ENCODE measurements at regions not wholly inside any gene's neighbourhood (a gene's known extent, or its start where the extent isn't known, plus 50 kb on each side); places are given as distances from the start of the nearest gene placed in this dataset.
"Not testable (repeated sequence)": the region's sequence is repeated elsewhere in the genome, so short reads cannot be mapped to it uniquely, and the experiment has no call there.

GRCh38 chr1:194859481-194860154 is 1673.2 kb upstream of the B3GALT2 start:
- RAD21 ChIA-PET (ENCODE audit: low non-redundant PET in 1 of 2, low total read pairs in 2 of 2, uncharacterized antibody in 2 of 2, unreplicated experiment in 2 of 2); H2AFZ ChIP-seq (ENCODE audit: low read depth, low read length, poor library complexity, severe bottlenecking); H3K4me2 ChIP-seq (ENCODE audit: low read length); intact Hi-C loops (cut with micrococcal nuclease); H4K20me1 ChIP-seq (ENCODE audit: insufficient read depth); H3K4me1 ChIP-seq (ENCODE audit: control insufficient read depth in 1 of 2, insufficient read depth in 2 of 2, low read length in 2 of 2); BruUV-seq (replicated peaks); H3K9ac ChIP-seq (ENCODE audit: low read length); H3K4me3 ChIP-seq (replicated peaks in 1 of 2; ENCODE audit: low read depth in 1 of 2, low read length in 2 of 2); H3K36me3 ChIP-seq (ENCODE audit: control insufficient read depth in 1 of 2, insufficient read depth in 2 of 2, low read length in 2 of 2); ATAC-seq; H3K9me3 ChIP-seq (ENCODE audit: control insufficient read depth in 1 of 2, insufficient read depth in 1 of 2, low read depth in 1 of 2, low read length in 2 of 2); DNase-seq (ENCODE audit: low read depth, low spot score); H3K27me3 ChIP-seq (ENCODE audit: insufficient read depth, low read length); H3K79me2 ChIP-seq (ENCODE audit: insufficient read depth, low read length); POLR2A ChIA-PET; H3K27ac ChIP-seq (ENCODE audit: low read depth, low read length); H3K9me2 ChIP-seq (ENCODE audit: insufficient read depth); CTCF ChIA-PET: not testable (repeated sequence)

DNA sequence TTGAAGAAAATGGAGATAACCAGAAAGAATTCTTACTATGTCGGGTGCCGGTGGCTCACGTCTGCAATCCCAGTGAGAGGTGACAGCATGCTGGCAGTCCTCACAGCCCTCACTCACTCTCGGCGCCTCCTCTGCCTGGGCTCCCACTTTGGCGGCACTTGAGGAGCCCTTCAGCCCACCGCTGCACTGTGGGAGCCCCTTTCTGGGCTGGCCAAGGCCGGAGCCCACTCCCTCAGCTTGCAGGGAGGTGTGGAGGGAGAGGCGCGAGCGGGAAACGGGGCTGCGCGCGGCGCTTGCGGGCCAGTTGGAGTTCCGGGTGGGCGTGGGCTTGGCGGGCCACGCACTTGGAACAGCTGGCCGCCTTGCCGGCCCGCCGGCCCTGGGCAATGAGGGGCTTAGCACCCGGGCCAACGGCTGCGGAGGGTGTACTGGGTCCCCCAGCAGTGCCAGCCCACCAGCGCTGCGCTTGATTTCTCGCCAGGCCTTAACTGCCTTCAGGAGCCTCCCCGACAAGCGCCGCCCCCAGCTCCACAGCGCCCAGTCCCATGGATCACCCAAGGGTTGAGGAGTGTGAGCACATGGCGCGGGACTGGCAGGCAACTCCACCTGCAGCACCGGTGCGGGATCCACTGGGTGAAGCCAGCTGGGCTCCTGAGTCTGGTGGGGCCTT is 1672.5 kb upstream of the B3GALT2 start:
- H3K9ac ChIP-seq (ENCODE audit: low read length); RAD21 ChIA-PET (ENCODE audit: low non-redundant PET in 1 of 2, low total read pairs in 2 of 2, uncharacterized antibody in 2 of 2, unreplicated experiment in 2 of 2); BruUV-seq (replicated peaks); H3K36me3 ChIP-seq (ENCODE audit: control insufficient read depth in 1 of 2, insufficient read depth in 2 of 2, low read length in 2 of 2); H3K9me2 ChIP-seq (ENCODE audit: insufficient read depth); ATAC-seq; CTCF ChIA-PET; H3K4me2 ChIP-seq (ENCODE audit: low read length); H3K4me3 ChIP-seq (replicated peaks in 1 of 2; ENCODE audit: low read depth in 1 of 2, low read length in 2 of 2); POLR2A ChIA-PET; intact Hi-C loops (cut with micrococcal nuclease); H3K79me2 ChIP-seq (ENCODE audit: insufficient read depth, low read length); H3K27ac ChIP-seq (ENCODE audit: low read depth, low read length); H3K27me3 ChIP-seq (ENCODE audit: insufficient read depth, low read length); H4K20me1 ChIP-seq (ENCODE audit: insufficient read depth); H2AFZ ChIP-seq (ENCODE audit: low read depth, low read length, poor library complexity, severe bottlenecking); H3K9me3 ChIP-seq (ENCODE audit: control insufficient read depth in 1 of 2, insufficient read depth in 1 of 2, low read depth in 1 of 2, low read length in 2 of 2); DNase-seq (ENCODE audit: low read depth, low spot score); H3K4me1 ChIP-seq (ENCODE audit: control insufficient read depth in 1 of 2, insufficient read depth in 2 of 2, low read length in 2 of 2): not testable (repeated sequence)

DNA sequence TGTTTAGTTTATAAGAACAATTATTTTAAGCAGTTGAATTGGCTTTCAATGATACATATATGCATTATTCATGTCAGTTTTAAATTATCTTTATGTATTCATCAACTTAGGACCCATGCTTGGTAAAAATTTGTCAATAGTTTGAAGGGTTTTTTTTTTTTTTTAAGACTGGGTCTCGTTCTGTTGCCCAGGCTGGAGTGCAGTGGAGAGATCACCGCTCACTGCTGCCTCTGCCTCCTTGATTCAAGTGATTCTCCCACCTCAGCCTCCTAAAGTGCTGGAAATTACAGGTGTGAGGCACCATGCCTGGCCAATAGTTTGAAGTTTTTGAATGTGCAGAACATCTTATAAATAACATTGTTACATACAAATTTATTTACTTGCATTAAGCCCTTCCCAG is 1671.0 kb upstream of the B3GALT2 start:
- Histone ChIP-seq H3K4me2 (ENCODE audit: low read length) (no peak overlapping the region), H3K79me2 (ENCODE audit: insufficient read depth, low read length) (no peaks in the 10 kb centered on the region), H3K27me3 (ENCODE audit: insufficient read depth, low read length) (no peaks in the 10 kb centered on the region), H3K9me3 (ENCODE audit: control insufficient read depth in 1 of 2, insufficient read depth in 1 of 2, low read depth in 1 of 2, low read length in 2 of 2) (no peaks in the 10 kb centered on the region), H3K4me3 (replicated peaks in 1 of 2; ENCODE audit: low read depth in 1 of 2, low read length in 2 of 2) (no peak overlapping the region), H2AFZ (ENCODE audit: low read depth, low read length, poor library complexity, severe bottlenecking) (no peak overlapping the region), H3K4me1 (ENCODE audit: control insufficient read depth in 1 of 2, insufficient read depth in 2 of 2, low read length in 2 of 2) (no peaks in the 10 kb centered on the region), H3K27ac (ENCODE audit: low read depth, low read length) (no peak overlapping the region), H4K20me1 (ENCODE audit: insufficient read depth) (no peaks in the 10 kb centered on the region), H3K9me2 (ENCODE audit: insufficient read depth) (no peaks in the 10 kb centered on the region; the same call in 1 of the 2 replicates), H3K9ac (ENCODE audit: low read length) (no peak overlapping the region), H3K36me3 (ENCODE audit: control insufficient read depth in 1 of 2, insufficient read depth in 2 of 2, low read length in 2 of 2) (no peaks in the 10 kb centered on the region)
- DNase-seq (ENCODE audit: low read depth, low spot score) (no peak), ATAC-seq (no peak)
- intact Hi-C loops (cut with micrococcal nuclease), result no loop called here
- RAD21 ChIA-PET (ENCODE audit: low non-redundant PET in 1 of 2, low total read pairs in 2 of 2, uncharacterized antibody in 2 of 2, unreplicated experiment in 2 of 2), result no interaction called here
- BruUV-seq (replicated peaks), result no TSS peak
- no peak for TF ChIP-seq TCF7L2 (IDR thresholded peaks at IDR 0.05; ENCODE audit: borderline replicate concordance, extremely low read depth, insufficient read depth, insufficient read length)
- CTCF ChIA-PET, result no interaction called here
- POLR2A ChIA-PET, result no interaction called here

All from HCT116 (cell line).